Activated naive CD4-positive, alpha-beta T cell treated with anti-CD3 and anti-CD28 coated beads, Interleukin-2, amount 10 ng/mL, durations not matched to agents 7 days and 5 days (primary cell): ENCODE measurements at regions not wholly inside any gene's neighbourhood (a gene's known extent, or its start where the extent isn't known, plus 50 kb on each side); places are given as distances from the start of the nearest gene placed in this dataset.
"Not testable (repeated sequence)": the region's sequence is repeated elsewhere in the genome, so short reads cannot be mapped to it uniquely, and the experiment has no call there.

Experiments
- CTCF ChIA-PET: fragments of 350-600 bp; sonication (Branson Sonifier 250); formaldehyde crosslinking; loops from one replicate; lab custom pipeline; 2021; ENCODE audit warnings: antibody characterized with exemption; lab: Charles Lee
- DNase-seq: peaks from one replicate; pipeline ENCODE4 v3.0.0-alpha.2; 2020
- H3K27ac Mint-ChIP-seq: one replicate; pipeline ENCODE4 v1.8.0; 2021; ENCODE audit warnings: mild to moderate bottlenecking, moderate library complexity, mixed read lengths
- H3K27me3 Mint-ChIP-seq: one replicate; pipeline ENCODE4 v1.8.0; 2021; ENCODE audit warnings: mild to moderate bottlenecking, mixed read lengths
- H3K36me3 Mint-ChIP-seq: one replicate; pipeline ENCODE4 v1.8.0; 2021; ENCODE audit warnings: mixed read lengths
- H3K4me1 Mint-ChIP-seq: one replicate; pipeline ENCODE4 v1.8.0; 2021; ENCODE audit warnings: mixed read lengths
- H3K4me3 Mint-ChIP-seq: one replicate; pipeline ENCODE4 v1.8.0; 2021; ENCODE audit warnings: mild to moderate bottlenecking, moderate library complexity, mixed read lengths
- H3K9me3 Mint-ChIP-seq: one replicate; pipeline ENCODE4 v1.8.0; 2021; ENCODE audit warnings: mixed read lengths

DNA sequence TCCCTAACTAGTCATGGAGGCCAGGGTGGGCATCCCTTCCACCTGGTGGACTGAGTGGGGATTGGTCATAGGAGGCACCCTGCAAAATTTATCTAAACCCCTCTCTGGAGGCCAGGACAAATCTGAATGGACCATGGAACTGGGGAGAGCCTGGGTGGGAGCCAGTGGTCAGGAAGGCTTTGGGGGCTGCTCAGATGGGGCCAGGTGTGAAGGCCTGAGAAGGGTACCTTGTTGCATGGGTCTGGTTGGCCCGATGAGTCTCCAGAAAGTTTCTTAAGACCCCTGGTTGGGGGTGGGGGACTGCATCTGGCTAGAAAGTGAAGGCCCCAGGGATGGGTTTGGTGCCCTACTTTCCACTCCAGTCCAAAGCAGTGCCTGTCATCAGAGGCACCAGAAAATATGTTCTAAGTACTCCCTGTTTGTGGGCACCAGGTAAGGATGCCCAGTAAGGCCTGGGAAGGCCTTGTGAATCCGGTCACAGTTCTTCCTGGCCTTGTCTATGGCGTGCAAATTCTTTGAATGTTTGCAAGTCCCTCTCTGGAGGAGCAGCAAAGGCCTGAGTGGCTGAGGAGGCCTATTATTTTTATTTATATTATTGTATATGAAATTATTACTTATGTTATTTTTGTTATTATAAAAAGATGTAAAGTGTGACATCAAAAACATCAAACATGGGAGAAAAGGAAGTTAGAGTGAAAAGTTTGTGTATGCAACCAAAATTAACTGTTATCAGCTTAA is 1729.0 kb downstream of the SPATA31A7 start:
- CTCF ChIA-PET, H3K9me3 Mint-ChIP-seq, DNase-seq, H3K27ac Mint-ChIP-seq, H3K4me1 Mint-ChIP-seq, H3K36me3 Mint-ChIP-seq, H3K4me3 Mint-ChIP-seq, H3K27me3 Mint-ChIP-seq: not testable (repeated sequence)

DNA sequence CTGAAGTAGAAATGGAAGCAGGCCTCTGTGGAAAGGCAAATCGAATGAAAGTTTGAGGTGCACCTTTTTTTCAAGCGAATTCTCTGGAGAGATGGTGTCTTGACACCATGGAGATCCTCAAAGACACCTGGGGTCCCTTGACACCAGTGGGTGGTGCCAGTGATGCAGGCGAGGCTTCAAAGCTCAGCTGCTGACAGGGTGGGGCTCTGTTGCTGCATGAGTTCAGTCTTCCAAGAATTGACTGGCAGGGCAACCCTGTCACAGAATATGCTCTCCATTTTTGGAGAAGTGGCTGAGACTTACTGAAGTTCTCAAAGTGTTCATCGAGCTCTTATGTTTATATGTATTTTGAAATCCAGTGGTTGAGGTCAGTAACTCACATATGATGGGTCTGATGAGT is 1741.6 kb downstream of the SPATA31A7 start:
- CTCF ChIA-PET, H3K4me3 Mint-ChIP-seq, H3K36me3 Mint-ChIP-seq, H3K27ac Mint-ChIP-seq, H3K27me3 Mint-ChIP-seq, DNase-seq, H3K4me1 Mint-ChIP-seq, H3K9me3 Mint-ChIP-seq: not testable (repeated sequence)

DNA sequence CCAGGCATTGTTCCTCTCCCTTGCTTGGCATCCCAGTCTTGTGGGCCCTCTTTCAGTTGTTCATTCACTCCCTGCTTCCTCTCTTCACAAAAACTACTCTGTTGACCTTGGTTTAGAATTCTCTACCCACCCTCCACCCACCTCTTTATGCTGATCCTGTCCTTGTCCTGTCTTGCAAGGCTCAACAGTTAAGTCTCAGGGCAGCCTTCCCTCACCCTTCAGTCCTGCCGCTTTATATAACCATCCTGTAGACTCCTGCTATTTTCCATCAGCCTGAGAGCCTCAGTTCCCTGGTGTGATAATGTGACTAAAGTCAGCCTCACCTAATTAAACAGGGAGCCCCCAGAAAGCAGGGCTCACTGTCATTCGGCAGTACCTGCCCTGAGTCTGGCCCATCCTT is 1763.0 kb downstream of the SPATA31A7 start:
- H3K27me3 Mint-ChIP-seq, H3K4me3 Mint-ChIP-seq, H3K36me3 Mint-ChIP-seq, DNase-seq, CTCF ChIA-PET, H3K4me1 Mint-ChIP-seq, H3K27ac Mint-ChIP-seq, H3K9me3 Mint-ChIP-seq: not testable (repeated sequence)
